ENCODE measurements at regions not wholly inside any gene's neighbourhood (a gene's known extent, or its start where the extent isn't known, plus 50 kb on each side); places are given as distances from the start of the nearest gene placed in this dataset.

GRCh38 chr12:29071099-29071498 lies 78.0 kb upstream of the FAR2 start:
- no peak for TF ChIP-seq EZH2phosphoT487 (IDR thresholded peaks at IDR 0.05; ENCODE audit: borderline replicate concordance, low read length)
- TF ChIP-seq CTCF (conservative IDR thresholded peaks at IDR 0.05; ENCODE audit: low read depth, low read length) = no peak

All from PC-3 (cell line).